Nucleus accumbens (tissue), 56 donors: ENCODE measurements at regions not wholly inside any gene's neighbourhood (a gene's known extent, or its start where the extent isn't known, plus 50 kb on each side); places are given as distances from the start of the nearest gene placed in this dataset.

Experiments used
- DNase-seq, 56 donors: peaks; one replicate each; lab custom pipeline; 2025; lab: John Stamatoyannopoulos, UW

DNA sequence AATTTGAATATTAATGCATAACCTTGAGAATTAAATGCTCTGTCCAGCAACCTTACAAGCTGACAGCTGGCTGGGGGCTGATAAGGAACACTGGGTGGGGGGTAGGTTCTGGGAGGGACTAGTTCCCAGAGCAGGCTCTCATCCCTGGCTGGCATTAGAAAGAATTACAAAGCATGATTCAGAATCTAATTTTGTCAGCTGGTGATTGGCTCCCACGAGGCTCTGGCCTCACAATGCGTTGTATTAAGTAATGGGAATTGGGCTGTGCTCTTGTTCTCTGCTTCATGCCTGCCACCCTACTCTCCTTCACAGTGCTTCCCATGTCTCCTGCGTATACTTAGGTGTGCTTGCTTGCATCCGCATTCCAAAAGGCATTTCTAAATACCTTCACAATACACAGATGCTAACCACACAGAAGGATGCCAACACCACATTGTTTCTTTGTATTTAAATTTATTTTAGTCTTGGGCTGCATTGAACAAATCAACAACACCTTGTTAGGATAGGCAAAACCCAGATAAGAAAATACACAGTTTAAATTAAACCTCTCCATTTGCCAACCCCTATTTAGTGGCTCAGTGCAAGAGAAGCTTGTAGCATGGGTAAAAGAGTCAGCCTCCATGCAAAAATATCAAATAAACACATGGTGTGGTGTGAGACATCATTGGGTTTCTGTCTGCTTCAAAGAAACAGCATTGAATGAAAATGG, 434.5 kb upstream of the JAG1 start:
- DNase-seq = peak in 14 of 56 donors; percentile 2 to 38 (median 12)

DNA sequence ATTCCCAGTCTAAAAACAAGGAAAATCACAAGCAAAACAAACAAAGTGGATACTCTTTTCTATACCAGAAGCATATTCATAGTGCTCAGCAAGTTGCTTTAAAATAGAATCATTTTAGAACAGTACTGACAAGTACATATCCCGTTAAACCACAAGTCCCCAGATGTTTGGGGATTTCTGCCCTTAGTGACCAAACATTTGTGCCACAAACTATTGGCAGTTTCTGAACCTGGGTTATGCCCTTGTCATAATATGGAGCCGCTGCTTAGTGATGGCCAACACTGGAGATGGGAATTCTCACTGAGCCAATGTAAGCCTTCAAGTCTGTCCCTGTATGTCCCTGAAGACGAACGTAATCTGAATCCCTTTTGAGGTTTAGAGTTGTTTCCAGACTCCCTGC, 436.7 kb upstream of the JAG1 start:
- no peak for DNase-seq

DNA sequence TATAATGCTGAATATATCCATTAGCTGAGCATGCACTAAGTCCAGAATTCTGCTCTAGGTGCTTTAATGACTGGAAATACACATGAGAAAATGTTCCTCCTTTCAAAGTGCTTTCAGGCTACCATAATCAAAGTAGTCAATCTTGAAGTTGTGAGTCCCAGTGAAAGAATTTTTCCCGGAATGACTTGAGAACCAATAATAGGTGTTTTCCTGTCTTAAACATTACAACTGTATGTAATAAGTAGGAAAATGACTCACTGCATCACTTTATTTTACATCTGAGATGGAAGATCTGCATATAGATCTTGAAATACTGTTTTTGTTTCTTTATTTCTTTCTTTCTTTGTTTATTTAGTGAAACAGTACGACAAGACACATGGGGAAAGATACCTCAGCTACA, 437.4 kb upstream of the JAG1 start:
- no peak for DNase-seq

DNA sequence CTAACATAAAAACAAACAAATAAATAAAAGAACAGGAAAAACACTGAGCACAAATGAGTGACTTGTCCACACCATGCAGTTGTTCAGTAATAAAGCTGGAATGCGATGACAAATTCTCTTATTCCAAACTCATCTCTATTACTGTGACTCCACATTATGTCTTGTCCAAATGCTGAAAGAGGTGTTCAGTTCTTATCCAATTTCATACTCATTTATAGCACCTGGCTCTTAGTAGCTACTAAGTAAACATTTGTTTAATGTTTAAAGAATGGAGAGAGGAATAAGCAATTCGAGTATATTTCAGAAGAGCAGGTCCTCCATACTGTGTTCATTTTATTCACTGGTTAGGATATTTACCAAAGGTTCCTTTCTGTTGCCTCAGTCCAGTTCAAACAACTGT, 439.0 kb upstream of the JAG1 start:
- DNase-seq = no peak

DNA sequence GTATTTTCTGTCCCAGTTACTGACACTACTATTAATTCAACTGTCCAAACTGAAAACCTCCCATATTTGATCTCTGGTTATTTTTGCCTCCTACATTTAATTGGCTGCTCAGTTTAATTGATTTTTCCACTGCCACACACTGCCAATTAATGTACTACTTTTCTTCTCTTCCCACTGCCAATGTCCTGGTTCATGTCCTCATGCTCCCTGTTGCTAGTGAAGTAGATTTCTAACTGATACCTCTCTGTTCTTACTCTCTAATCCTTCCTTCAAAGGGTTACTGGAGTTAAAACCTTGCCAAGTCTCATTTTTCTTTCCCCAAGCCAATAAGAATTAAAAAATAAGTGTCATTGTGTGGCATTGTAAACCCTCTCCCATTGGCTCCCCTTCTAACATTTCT, 440.6 kb upstream of the JAG1 start:
- no peak for DNase-seq

DNA sequence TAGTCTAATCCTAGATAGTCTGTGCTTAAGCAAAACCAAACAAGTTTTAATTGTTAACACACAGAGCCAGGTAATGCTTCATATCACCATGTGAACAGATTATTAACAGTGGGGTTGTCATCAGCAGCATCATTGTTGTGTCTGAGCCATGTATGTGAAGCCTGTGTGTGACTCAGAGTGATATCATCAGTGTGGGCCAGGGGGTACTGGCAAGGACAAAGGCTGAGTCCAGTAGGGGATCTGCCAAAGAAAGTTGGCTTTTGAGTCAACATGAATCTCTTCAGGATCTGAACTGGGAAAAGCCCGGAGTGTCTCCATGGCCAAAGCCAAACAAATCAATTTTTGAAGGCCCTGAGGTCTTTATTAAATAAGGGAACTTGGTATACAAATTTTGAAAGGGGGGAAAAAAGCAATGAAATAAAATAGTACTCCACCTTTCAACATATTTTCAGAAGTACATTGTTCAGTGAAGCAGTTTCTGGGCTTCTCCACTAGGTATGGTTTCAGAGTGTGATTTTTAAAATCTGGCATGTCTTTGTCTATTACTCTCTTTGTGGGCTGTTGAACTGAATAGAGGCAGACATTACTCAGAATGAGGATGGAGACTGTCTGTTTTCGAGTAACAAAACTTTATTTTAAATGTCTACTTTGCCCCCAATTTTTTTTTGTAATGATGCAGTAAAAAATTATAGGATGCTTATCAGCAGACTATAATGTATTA, 444.2 kb upstream of the JAG1 start:
- DNase-seq = peak in 1 of 56 donors; percentile 1

DNA sequence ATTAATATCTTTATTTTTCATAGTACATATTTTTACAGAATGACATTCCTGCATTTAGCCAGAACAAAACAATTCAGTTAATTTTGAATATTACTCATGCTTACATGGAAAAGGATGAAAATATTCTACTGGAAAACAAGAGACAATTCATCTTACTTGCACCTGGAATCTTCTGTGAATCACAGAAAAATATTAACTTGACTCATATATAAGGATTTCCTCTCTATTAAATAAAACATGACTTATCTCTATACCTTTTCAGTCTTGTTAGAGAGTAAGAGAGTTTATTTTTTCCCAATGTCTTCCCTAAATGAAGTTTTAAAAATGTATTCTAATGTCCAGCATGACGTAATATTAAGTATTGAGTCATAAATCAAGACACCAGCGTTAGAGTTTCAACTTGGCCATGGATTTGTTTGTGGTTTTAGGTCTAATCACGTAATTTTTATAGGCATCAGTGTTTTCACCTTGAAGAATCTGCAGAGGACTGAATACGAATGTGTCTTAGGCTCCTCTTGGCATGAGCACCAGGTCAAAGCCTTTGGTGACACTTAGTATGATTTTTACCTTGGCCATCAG, 445.1 kb upstream of the JAG1 start:
- DNase-seq = no peak

DNA sequence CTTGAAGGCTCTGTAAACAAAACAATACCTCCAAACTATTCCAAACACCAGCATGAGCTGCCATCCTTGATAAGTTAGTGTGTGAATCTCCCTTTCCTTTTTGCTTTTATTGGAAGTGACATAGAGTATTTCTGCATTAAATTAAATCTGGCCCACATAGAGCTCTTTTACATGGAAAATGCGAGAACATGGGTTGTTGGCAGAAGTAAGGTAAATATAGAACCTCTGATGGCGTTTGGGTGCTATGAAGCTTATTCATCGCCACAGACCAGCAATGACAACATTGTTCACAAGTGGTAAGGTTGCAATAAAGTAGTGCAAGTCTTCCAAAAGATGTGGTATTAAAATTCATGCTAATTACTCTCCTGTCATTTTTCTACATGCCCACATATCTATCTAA, 445.8 kb upstream of the JAG1 start:
- no peak for DNase-seq

DNA sequence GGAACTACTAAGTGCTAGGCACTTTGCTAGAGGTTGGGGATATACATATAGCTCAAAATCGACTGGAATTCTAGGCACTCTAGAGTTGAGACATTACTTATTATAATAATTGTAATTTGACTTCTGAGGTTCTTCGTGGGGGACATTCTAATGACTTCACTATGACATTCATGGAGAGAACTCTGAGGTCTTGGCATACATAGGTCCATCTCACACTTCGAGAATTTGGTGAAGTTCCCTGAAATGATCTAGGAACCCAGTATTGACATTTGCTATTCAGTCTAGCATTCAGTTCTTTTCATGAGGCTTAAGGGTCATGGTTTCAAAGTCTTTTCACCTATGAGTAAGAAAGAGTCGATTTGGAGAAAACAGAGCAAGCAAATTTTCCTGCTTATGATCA, 446.6 kb upstream of the JAG1 start:
- DNase-seq = no peak

DNA sequence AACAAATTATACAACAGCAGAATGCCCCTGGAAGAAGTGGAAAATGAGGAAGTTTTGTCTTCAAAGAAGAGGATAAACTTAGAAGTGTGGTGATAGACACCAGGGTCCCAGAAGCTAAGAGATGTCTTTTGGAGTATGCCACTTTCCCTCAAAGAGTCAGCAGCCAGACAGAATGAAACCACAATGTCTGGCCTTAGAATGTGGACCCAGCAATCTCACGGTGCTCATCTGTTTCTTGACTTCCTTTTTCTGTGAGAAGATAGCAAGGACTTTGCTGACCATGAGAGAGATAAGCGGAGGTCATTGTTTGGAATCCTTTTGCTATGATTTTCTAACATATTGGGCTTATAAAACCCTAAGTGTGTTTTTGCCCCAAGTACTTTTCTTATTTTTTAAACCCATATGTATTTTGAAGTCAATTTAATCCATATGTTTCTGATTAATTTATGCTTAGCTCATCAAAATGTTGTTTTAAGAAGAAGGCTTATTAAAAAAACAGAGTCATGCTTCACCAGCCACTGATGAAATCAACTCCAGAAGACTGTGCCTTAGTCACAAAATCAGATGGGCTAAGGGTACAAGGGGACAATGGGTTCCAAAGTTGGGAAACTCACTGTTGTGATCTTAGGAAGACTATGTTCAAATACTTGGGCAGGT, 451.2 kb upstream of the JAG1 start:
- peak in 7 of 56 donors; percentile 0 to 12 (median 5) for DNase-seq

DNA sequence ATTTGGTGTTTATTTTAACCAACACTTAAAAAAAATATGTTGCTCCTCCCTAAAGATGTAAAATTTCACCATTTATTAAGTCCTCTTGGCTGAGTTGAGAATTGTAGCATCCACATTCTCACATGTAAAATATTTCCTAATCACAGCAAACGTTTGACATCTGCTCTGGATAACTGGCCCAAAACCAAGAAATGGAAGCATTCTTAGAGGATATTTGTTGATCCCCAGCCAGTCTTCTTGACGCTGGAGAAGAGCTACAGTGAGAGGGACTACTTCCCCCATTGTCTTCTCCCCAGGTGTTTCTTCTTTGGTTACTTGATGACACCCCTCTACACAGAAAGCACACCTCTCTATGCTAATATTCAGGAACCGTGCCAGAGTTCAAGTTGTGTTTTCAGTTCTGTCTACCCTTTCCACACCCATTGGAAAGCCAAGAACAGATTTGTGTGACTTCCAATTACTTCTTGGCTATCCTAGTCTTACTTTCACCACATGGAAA, 454.5 kb upstream of the JAG1 start:
- no peak for DNase-seq

DNA sequence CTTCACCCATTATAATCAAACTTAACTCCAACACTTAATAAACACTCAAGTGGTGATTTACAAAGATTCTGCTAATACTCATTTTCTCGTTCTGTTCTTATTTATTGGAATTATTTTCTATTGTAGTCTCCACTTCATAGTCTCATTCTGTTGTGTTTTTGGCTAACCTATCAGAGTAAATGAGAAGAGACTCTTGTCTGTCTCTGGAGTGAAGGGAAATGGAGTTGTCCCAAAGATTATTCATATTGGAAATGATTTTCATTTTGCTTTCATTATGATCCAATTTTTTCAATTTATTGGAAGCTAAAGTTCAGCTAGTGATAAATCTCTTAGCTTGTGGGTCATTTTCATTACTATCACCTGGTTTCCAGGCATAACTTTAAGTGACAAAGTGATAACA, 454.9 kb upstream of the JAG1 start:
- no peak for DNase-seq

DNA sequence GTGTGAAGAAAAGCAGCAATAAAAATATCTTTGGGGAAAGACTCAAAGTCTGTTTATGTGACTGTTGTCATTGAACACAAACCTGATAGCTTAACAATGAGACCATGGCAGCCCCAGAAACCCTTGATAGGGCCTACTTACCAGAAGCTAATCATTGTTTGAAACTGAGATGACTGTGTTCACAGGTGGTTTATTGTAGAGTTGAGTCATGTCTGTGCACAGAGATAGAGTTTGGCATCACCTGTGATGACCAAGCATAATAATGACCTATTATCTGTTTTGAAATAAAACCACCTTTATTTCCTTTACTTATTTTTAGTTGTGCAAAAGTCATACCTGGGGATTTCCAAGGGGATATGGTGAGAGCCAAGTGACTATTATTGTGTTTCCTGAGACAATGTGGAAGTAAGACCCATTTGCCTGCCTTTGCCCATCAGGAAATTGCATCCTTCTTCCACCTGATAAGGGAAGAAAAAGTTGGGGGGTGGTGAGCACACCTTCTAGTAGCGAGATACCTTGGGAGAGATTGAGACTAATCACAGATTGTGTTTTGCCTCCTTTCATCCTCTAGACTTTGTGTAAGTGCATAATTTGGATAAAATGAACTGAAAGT, 456.9 kb upstream of the JAG1 start:
- DNase-seq = no peak

DNA sequence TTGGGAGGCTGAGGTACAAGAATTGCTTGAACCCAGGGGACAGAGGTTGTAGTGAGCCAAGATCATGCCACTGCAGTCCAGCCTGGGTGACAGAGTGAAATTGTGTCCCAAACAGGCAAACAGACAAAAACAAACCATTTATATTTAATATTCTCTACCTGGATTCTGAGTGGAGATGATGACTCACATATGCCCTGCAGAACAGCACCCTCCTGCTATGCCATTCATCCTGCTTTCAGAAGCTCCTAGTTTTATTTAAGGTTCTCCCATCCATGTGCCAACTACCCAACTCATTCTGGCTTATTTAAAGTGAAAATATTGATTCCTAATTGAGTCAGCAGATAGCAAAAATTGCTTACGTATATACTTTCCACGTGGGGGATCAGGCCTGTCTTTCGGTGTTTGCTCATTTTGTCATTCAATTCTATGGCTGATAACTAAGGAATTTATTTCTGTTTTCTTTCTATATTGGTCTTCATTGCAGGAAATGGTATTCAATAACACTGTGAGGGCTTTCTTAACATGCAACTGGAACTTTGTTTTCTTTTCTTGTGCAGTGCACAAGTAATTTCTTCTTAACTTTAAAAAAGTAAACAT, 459.1 kb upstream of the JAG1 start:
- DNase-seq = no peak

DNA sequence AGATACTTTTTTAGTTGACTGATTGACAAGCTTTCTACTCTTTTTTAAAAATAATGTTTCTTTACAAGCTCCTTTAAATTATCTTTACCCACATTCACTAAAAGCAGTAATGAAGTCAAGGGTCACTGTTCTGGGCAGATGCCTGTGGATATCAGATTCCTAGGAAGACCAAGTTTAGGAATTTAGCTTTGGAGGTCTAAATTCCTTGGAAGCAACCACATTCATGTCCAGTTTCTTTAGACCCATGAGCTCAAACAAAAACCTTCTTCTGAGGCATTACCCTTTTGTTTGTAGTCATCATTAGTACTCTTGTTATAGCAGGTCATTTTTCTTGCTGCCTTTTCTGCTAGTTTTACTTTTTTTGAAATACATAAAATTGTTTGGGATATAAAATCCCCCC, 462.9 kb upstream of the JAG1 start:
- DNase-seq = no peak

DNA sequence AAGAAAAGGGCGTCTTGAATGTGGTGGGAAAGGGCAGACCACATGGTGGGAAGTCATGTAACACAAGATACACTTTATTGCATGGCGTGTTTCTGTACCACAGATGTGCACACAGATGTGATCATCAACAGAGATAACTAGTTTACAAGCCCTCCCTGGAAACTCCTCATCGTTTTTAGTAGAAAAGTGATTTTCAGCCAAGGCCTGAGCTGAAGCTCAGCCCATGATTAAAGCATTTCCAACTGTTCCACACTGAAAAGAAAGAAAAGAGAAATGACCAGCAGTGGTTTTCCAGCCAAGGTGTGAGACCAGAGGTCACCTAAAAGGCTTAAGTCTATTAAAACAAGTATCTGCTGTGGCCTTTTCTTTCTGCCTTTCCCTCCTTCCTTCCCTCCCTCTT, 463.9 kb upstream of the JAG1 start:
- DNase-seq = no peak

DNA sequence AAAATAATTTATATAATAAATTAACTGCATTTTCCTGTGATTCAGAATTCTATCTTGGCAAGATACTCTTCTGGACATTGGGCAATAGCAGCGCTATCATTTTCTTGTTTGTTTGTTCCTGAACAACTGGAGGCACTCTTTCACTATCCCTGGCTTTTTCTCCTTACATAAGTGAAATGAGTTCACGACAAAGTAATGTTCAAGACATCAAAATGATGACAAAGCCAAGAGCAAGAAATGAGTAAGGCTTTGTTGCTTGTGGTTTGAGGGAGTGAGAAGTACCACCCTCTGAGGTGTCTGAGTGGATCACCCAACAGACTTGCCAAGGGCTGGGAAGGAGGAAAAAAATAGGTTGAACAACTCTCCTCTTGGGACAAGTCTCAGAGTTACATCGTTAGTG, 466.6 kb upstream of the JAG1 start:
- no peak for DNase-seq

DNA sequence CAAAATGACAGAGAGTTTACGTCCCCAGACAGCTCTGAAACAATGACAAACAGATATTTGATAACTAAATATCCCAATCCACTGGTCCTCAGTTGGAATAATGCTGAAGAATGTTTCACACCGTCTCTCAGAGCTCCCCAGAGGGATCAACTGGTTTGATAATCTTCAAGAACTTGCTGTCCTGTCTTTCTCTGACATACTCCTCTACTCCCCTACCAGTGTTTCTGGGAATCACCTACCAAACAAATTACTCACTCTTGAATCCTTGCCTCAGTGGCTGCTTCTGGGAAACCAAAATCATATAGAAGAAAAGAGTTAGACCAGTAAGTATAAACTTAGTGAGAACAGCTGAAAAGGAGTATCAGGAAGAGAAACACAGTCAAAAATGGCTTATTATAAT, 469.7 kb upstream of the JAG1 start:
- DNase-seq = no peak

DNA sequence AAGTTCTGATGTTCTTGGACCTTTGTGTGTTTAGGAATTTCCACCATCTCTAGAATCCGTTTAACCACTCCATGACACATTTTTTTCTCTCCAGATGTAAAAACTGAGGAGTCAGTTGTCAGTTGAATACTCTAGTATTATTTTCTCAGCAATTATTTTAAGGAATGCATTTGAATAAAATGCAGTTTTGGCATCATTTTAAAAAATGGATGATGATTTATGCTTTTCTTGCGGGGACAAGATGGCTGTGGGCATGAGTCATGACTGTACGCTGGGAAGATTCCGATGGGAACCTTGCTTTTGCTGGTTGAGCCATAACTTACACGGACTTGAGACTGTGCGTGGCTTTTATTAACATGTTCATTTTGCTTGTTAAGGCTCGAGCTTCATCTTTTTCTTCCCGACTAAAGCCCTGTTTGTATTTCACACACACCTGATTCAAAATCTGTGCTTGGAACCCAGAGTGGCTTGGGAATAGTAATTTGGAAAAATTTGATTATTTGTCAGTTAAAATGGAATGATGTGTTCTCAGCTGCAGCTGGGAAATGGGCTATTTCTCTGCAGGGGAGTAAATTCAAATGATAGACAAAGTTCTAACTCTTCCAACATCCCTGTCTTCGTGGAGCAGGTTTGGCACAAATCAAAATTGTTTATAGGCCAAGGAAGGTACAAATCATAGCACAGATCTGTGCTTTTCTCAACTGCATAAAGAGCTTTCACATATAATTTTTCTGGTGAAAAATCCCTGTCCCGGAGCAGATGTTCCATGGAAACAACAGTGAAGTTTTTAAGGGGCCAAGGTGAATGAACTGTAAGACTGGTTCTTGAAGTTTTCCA, 470.5 kb upstream of the JAG1 start:
- no peak for DNase-seq

DNA sequence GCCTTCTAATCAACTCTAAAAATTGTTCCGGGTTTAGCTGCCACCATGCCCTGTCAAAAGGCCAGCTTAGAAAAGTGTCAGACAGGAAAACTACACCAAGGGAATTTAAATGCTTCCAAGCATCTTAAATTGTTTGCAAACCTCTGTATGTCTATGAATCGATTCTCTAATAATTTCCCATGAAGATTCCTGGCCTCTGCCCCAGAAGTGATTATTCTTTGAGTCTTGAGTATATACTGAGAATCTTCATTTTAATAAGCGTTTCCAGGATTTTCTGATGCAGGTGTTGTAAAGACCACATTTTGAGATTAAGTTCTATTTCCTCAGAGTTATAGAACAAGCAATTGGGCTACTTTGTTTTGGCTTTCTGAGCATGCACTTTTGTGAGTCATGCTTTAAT, 471.8 kb upstream of the JAG1 start:
- no peak for DNase-seq
